GM12878 (cell line): ENCODE measurements at regions not wholly inside any gene's neighbourhood (a gene's known extent, or its start where the extent isn't known, plus 50 kb on each side); places are given as distances from the start of the nearest gene placed in this dataset.

Experiments used
- ATAC-seq: fragments of 200-7000 bp; cut with Tn5 transposase; 3 replicates; pipeline ENCODE4 v1.9.1; 2020; ENCODE audit warnings: mild to moderate bottlenecking, moderate library complexity
- BruUV-seq: library from RNA; stranded (reverse); fragments of 400-500 nt; replicated peaks from 2 replicates; lab custom pipeline; 2021; lab: Mats Ljungman, UMichigan
- CTCF ChIA-PET: fragments of 300-600 bp; sonication (Branson Sonifier 250); formaldehyde crosslinking; extraction: SDS; loops from one replicate; lab custom pipeline; 2021; ENCODE audit warnings: inconsistent platforms; lab: Yijun Ruan, JAX
- POLR2A ChIA-PET: fragments of 350-600 bp; formaldehyde crosslinking; extraction: SDS; loops from one replicate; lab custom pipeline; 2021; ENCODE audit warnings: inconsistent platforms; lab: Charles Lee
- RAD21 ChIA-PET: fragments of 300-600 bp; sonication (Branson Sonifier 250); formaldehyde crosslinking; loops from one replicate; lab custom pipeline; 2023; ENCODE audit warnings: antibody characterized with exemption; ENCODE audit not compliant: unreplicated experiment; lab: Charles Lee
- SMC1A ChIA-PET: fragments of 300-600 bp; sonication (Branson Sonifier 250); formaldehyde crosslinking; loops from one replicate; lab custom pipeline; 2023; ENCODE audit not compliant: unreplicated experiment, uncharacterized antibody; lab: Charles Lee
- DNase-seq: peaks from one replicate; pipeline ENCODE4 v3.0.0-alpha.2; 2011; ENCODE audit warnings: low read depth, low spot score
- FAIRE-seq: peaks from 3 replicates; lab custom pipeline; 2011; peaks lifted over from hg19 to GRCh38; lab: Jason Lieb, UNC
- H2AFZ ChIP-seq: 2 replicates; pipeline ENCODE4 v1.6.0; 2011; ENCODE audit warnings: low read depth, low read length, control low read depth; ENCODE audit not compliant: control insufficient read depth
- H3K27ac ChIP-seq: 2 replicates; pipeline ENCODE4 v1.5.1; 2011; ENCODE audit warnings: control low read depth; ENCODE audit not compliant: control insufficient read depth, insufficient read depth
- H3K27me3 ChIP-seq, 2 experiments: replicated peaks in 1 of 2; 2 replicates each; pipeline versions ENCODE4 v1.6.0 to v1.6.1; 2011; ENCODE audit warnings: low read length in 1 of 2; ENCODE audit not compliant: control insufficient read depth in 2 of 2, insufficient read depth in 2 of 2
- H3K36me3 ChIP-seq, 2 experiments: 2 replicates each; pipeline ENCODE4 v1.5.1; 2011; ENCODE audit warnings: low read length in 1 of 2; ENCODE audit not compliant: control insufficient read depth in 2 of 2, insufficient read depth in 2 of 2
- H3K4me1 ChIP-seq: 2 replicates; pipeline ENCODE4 v1.6.1; 2011; ENCODE audit warnings: mild to moderate bottlenecking, low read length, moderate library complexity, mixed read lengths; ENCODE audit not compliant: control insufficient read depth, insufficient read depth
- H3K4me2 ChIP-seq: 2 replicates; pipeline ENCODE4 v1.6.0; 2011; ENCODE audit warnings: control low read depth; ENCODE audit not compliant: control insufficient read depth, insufficient read depth
- H3K4me3 ChIP-seq: fragments of 200-600 bp; sonication (generic); 2 replicates; pipeline ENCODE4 v1.5.1; 2016
- H3K79me2 ChIP-seq: 2 replicates; pipeline ENCODE4 v1.6.0; 2011; ENCODE audit warnings: low read length; ENCODE audit not compliant: control insufficient read depth, insufficient read depth
- H3K9ac ChIP-seq: 2 replicates; pipeline ENCODE4 v1.8.0; 2011; ENCODE audit warnings: low read length, control low read depth, mixed read lengths; ENCODE audit not compliant: control insufficient read depth, insufficient read depth
- H3K9me3 ChIP-seq: replicated peaks from 3 replicates; pipeline ENCODE4 v1.5.1; 2011; ENCODE audit warnings: mild to moderate bottlenecking, low read length; ENCODE audit not compliant: control insufficient read depth, insufficient read depth
- H4K20me1 ChIP-seq: 2 replicates; pipeline ENCODE4 v1.6.0; 2011; ENCODE audit not compliant: control insufficient read depth, insufficient read depth
- BCLAF1 ChIP-seq: fragments of 450-650 bp; IDR thresholded peaks from 2 replicates; pipeline ENCODE4 v1.6.1; 2017; ENCODE audit warnings: antibody characterized with exemption, mild to moderate bottlenecking, moderate library complexity
- IKZF2 ChIP-seq, 2 experiments: fragments of 450-650 bp; IDR thresholded peaks; 2 replicates each; pipeline ENCODE4 v1.6.1; 2017; ENCODE audit warnings: mild to moderate bottlenecking in 2 of 2, moderate library complexity in 2 of 2
- MEF2A ChIP-seq: IDR thresholded peaks from 2 replicates; pipeline ENCODE4 v1.6.1; 2011; ENCODE audit warnings: low read depth, mild to moderate bottlenecking, low read length, moderate library complexity; ENCODE audit not compliant: insufficient read depth
- TAF1 ChIP-seq: IDR thresholded peaks from 2 replicates; pipeline ENCODE4 v1.6.1; 2011; ENCODE audit warnings: mild to moderate bottlenecking, low read depth, low read length, borderline replicate concordance
- USF2 ChIP-seq: IDR thresholded peaks from 2 replicates; pipeline ENCODE4 v1.6.1; 2011; ENCODE audit warnings: low read depth, low read length, improper control_type of control experiment, borderline replicate concordance
- WGBS: methylation state at CpG from one replicate; pipeline ENCODE4 v1.1.6; 2016; ENCODE audit warnings: low lambda C conversion rate; ENCODE audit not compliant: insufficient replicate concordance, insufficient coverage; ENCODE audit errors: missing lambda C conversion rate; 5-methylcytosine and 5-hydroxymethylcytosine counted together
- in situ Hi-C: fragments of 300-500 bp; cut with MboI; formaldehyde crosslinking; loops from 9 replicates; pipeline ENCODE4 v1.14.3; 2018; ENCODE audit warnings: mixed read lengths
- intact Hi-C: fragments of 100-400 bp; cut with micrococcal nuclease; formaldehyde crosslinking; loops from one replicate; pipeline ENCODE4 v1.14.2; 2022; ENCODE audit not compliant: unreplicated experiment
- TF ChIP-seq, protein P1 (sequence below): IDR thresholded peaks from 2 replicates; pipeline ENCODE4 v1.6.1; 2012; ENCODE audit warnings: low read length, inconsistent platforms
- TF ChIP-seq, protein P2 (sequence below): fragments of 150-350 bp; IDR thresholded peaks from 2 replicates; pipeline ENCODE4 v1.6.1; 2014; ENCODE audit warnings: mild to moderate bottlenecking, low read depth, low read length
- TF ChIP-seq, protein P3 (sequence below): IDR thresholded peaks from 2 replicates; pipeline ENCODE4 v1.6.1; 2011; ENCODE audit warnings: borderline replicate concordance, low read depth, mild to moderate bottlenecking, moderate library complexity, mixed read lengths, low read length; ENCODE audit not compliant: insufficient read depth; ENCODE audit errors: extremely low read length
- TF ChIP-seq, protein P4 (sequence below): IDR thresholded peaks from 2 replicates; pipeline ENCODE4 v1.6.1; 2012; ENCODE audit warnings: low read depth, low read length, improper control_type of control experiment

DNA sequence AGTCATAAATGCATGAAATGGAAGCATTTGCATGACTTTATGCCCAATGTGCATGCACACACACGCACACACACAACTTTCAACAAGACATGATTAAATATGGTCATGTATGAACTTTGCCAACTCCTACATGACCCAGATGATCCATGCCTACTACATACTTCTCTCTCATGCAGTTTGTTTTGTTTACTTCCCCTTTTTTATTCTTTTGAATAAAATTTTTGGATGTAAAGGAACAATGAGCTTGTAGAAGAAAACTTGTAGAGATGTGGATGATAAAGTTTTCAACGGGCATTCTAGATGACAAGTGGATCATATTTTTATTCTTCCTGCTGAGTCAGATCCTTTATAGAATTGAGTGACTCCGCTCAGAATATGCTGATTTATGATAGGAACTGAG is 50.8 kb upstream of the AIG1 start:
- DNase-seq (no peak), ATAC-seq (no peak), FAIRE-seq (no peak)
- no peaks in the 10 kb centered on the region for H4K20me1 ChIP-seq
- no peak overlapping the region for H3K9ac ChIP-seq
- CTCF ChIA-PET: interaction anchor here (1.1 kb wide), 1 partner anchor 317 kb away, joined by 3 read pairs; no protein-coding TSS in a partner anchor
- H3K9me3 ChIP-seq: peaks cover under 1% of the 10 kb centered on the region; the same call in 2 of the 3 replicates
- POLR2A ChIA-PET: no interaction called here
- H3K27ac ChIP-seq: no peak overlapping the region
- H2AFZ ChIP-seq: no peak overlapping the region
- H3K4me2 ChIP-seq: no peak overlapping the region
- no peaks in the 10 kb centered on the region for H3K36me3 ChIP-seq
- no peak overlapping the region for H3K4me3 ChIP-seq
- H3K79me2 ChIP-seq: no peaks in the 10 kb centered on the region
- BruUV-seq: no TSS peak
- WGBS: 32% methylated on average over 3 of the region's 3 CpGs
- H3K4me1 ChIP-seq: peaks cover 10% of the 10 kb centered on the region
- TF ChIP-seq MEF2A (no peak), USF2 (no peak), BCLAF1 (no peak), IKZF2 (IDR thresholded peaks at IDR 0.05) (no peak), TAF1 (no peak)
- TF ChIP-seq, protein P1, sequence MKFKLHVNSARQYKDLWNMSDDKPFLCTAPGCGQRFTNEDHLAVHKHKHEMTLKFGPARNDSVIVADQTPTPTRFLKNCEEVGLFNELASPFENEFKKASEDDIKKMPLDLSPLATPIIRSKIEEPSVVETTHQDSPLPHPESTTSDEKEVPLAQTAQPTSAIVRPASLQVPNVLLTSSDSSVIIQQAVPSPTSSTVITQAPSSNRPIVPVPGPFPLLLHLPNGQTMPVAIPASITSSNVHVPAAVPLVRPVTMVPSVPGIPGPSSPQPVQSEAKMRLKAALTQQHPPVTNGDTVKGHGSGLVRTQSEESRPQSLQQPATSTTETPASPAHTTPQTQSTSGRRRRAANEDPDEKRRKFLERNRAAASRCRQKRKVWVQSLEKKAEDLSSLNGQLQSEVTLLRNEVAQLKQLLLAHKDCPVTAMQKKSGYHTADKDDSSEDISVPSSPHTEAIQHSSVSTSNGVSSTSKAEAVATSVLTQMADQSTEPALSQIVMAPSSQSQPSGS: no peak
- TF ChIP-seq, protein P2, sequence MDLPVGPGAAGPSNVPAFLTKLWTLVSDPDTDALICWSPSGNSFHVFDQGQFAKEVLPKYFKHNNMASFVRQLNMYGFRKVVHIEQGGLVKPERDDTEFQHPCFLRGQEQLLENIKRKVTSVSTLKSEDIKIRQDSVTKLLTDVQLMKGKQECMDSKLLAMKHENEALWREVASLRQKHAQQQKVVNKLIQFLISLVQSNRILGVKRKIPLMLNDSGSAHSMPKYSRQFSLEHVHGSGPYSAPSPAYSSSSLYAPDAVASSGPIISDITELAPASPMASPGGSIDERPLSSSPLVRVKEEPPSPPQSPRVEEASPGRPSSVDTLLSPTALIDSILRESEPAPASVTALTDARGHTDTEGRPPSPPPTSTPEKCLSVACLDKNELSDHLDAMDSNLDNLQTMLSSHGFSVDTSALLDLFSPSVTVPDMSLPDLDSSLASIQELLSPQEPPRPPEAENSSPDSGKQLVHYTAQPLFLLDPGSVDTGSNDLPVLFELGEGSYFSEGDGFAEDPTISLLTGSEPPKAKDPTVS: no peak
- TF ChIP-seq, protein P3, sequence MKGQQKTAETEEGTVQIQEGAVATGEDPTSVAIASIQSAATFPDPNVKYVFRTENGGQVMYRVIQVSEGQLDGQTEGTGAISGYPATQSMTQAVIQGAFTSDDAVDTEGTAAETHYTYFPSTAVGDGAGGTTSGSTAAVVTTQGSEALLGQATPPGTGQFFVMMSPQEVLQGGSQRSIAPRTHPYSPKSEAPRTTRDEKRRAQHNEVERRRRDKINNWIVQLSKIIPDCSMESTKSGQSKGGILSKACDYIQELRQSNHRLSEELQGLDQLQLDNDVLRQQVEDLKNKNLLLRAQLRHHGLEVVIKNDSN: no peak
- TF ChIP-seq, protein P4, sequence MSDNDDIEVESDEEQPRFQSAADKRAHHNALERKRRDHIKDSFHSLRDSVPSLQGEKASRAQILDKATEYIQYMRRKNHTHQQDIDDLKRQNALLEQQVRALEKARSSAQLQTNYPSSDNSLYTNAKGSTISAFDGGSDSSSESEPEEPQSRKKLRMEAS: no peak
- H3K27me3 ChIP-seq: no peaks in the 10 kb centered on the region
- RAD21 ChIA-PET: no interaction called here
- intact Hi-C loops (no loop called here), in situ Hi-C loops (no loop called here)
- SMC1A ChIA-PET: interaction anchor here (1.0 to 1.4 kb wide), 4 partner anchors 16 to 263 kb away, joined by 3 to 4 read pairs (median 3); no protein-coding TSS in a partner anchor
